ENCODE measurements at regions not wholly inside any gene's neighbourhood (a gene's known extent, or its start where the extent isn't known, plus 50 kb on each side); places are given as distances from the start of the nearest gene placed in this dataset.

- TF ChIP-seq SIN3A (IDR thresholded peaks at IDR 0.05; ENCODE audit: borderline replicate concordance, insufficient read depth, low read length) (no peak), TAF1 (IDR thresholded peaks at IDR 0.05; ENCODE audit: borderline replicate concordance, insufficient read depth, low read length) (no peak), POLR2AphosphoS5 (IDR thresholded peaks at IDR 0.05; ENCODE audit: low read depth, low read length) (no peak), FOXP2 (optimal IDR thresholded peaks at IDR 0.05; ENCODE audit: borderline replicate concordance, extremely low read depth, extremely low read length, insufficient read depth) (no peak)
- TF ChIP-seq, protein P1, sequence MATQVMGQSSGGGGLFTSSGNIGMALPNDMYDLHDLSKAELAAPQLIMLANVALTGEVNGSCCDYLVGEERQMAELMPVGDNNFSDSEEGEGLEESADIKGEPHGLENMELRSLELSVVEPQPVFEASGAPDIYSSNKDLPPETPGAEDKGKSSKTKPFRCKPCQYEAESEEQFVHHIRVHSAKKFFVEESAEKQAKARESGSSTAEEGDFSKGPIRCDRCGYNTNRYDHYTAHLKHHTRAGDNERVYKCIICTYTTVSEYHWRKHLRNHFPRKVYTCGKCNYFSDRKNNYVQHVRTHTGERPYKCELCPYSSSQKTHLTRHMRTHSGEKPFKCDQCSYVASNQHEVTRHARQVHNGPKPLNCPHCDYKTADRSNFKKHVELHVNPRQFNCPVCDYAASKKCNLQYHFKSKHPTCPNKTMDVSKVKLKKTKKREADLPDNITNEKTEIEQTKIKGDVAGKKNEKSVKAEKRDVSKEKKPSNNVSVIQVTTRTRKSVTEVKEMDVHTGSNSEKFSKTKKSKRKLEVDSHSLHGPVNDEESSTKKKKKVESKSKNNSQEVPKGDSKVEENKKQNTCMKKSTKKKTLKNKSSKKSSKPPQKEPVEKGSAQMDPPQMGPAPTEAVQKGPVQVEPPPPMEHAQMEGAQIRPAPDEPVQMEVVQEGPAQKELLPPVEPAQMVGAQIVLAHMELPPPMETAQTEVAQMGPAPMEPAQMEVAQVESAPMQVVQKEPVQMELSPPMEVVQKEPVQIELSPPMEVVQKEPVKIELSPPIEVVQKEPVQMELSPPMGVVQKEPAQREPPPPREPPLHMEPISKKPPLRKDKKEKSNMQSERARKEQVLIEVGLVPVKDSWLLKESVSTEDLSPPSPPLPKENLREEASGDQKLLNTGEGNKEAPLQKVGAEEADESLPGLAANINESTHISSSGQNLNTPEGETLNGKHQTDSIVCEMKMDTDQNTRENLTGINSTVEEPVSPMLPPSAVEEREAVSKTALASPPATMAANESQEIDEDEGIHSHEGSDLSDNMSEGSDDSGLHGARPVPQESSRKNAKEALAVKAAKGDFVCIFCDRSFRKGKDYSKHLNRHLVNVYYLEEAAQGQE (IDR thresholded peaks at IDR 0.05; ENCODE audit: insufficient read depth in 1 of 2, low read depth in 2 of 2, low read length in 2 of 2), result no peak
Measured at GRCh38 chr6:14945461-14946185, 300.2 kb upstream of the JARID2 start.
